H9 (cell line): ENCODE measurements at regions not wholly inside any gene's neighbourhood (a gene's known extent, or its start where the extent isn't known, plus 50 kb on each side); places are given as distances from the start of the nearest gene placed in this dataset.

Experiments used
- DNase-seq: peaks from one replicate; pipeline ENCODE4 v3.0.0-alpha.2; 2017
- H2AFZ ChIP-seq: one replicate; pipeline ENCODE4 v1.6.1; 2013; ENCODE audit warnings: mild to moderate bottlenecking, low read length, control low read depth, moderate library complexity
- H2AK5ac ChIP-seq: 2 replicates; pipeline ENCODE4 v1.6.1; 2013; ENCODE audit warnings: low read length, control low read depth, mixed read lengths; ENCODE audit not compliant: insufficient read length
- H2BK120ac ChIP-seq: one replicate; pipeline ENCODE4 v1.6.1; 2013; ENCODE audit warnings: low read depth, mild to moderate bottlenecking, low read length, control low read depth, inconsistent platforms; ENCODE audit not compliant: poor library complexity, severe bottlenecking
- H2BK12ac ChIP-seq: 2 replicates; pipeline ENCODE4 v1.6.1; 2013; ENCODE audit warnings: low read length, control low read depth, mixed read lengths, low read depth; ENCODE audit not compliant: insufficient read length
- H2BK15ac ChIP-seq: 2 replicates; pipeline ENCODE4 v1.6.1; 2013; ENCODE audit warnings: low read depth, low read length, control low read depth
- H2BK20ac ChIP-seq: one replicate; pipeline ENCODE4 v1.6.1; 2013; ENCODE audit warnings: low read depth, mild to moderate bottlenecking, low read length, control low read depth, inconsistent platforms; ENCODE audit not compliant: poor library complexity, severe bottlenecking
- H2BK5ac ChIP-seq: 2 replicates; pipeline ENCODE4 v1.6.1; 2013; ENCODE audit warnings: low read length, control low read depth, mixed read lengths; ENCODE audit not compliant: insufficient read length
- H3K14ac ChIP-seq: 2 replicates; pipeline ENCODE4 v1.6.1; 2013; ENCODE audit warnings: low read length, control low read depth; ENCODE audit not compliant: insufficient read depth
- H3K18ac ChIP-seq: 2 replicates; pipeline ENCODE4 v1.6.1; 2013; ENCODE audit warnings: low read depth, mild to moderate bottlenecking, mixed read lengths, low read length, control low read depth; ENCODE audit not compliant: insufficient read length
- H3K23ac ChIP-seq: 2 replicates; pipeline ENCODE4 v1.6.1; 2013; ENCODE audit warnings: low read length, control low read depth, mixed read lengths, low read depth; ENCODE audit not compliant: insufficient read length
- H3K23me2 ChIP-seq: 2 replicates; pipeline ENCODE4 v1.6.1; 2013; ENCODE audit warnings: low read depth, mild to moderate bottlenecking, mixed read lengths, low read length, control low read depth; ENCODE audit not compliant: insufficient read length, poor library complexity, severe bottlenecking
- H3K27ac ChIP-seq: 2 replicates; pipeline ENCODE4 v1.5.1; 2013; ENCODE audit warnings: low read length, control low read depth, mixed read lengths, low read depth; ENCODE audit not compliant: insufficient read length
- H3K27me3 ChIP-seq: 2 replicates; pipeline ENCODE4 v1.6.1; 2013; ENCODE audit warnings: low read length, control low read depth, inconsistent platforms; ENCODE audit not compliant: insufficient read depth
- H3K4ac ChIP-seq: 2 replicates; pipeline ENCODE4 v1.6.1; 2013; ENCODE audit warnings: low read depth, mild to moderate bottlenecking, control low read depth, inconsistent platforms, low read length, moderate library complexity
- H3K4me1 ChIP-seq: 2 replicates; pipeline ENCODE4 v1.6.1; 2013; ENCODE audit warnings: low read length, control low read depth, inconsistent platforms; ENCODE audit not compliant: insufficient read depth
- H3K4me2 ChIP-seq: 2 replicates; pipeline ENCODE4 v1.6.1; 2013; ENCODE audit warnings: low read length, control low read depth, mixed read lengths; ENCODE audit not compliant: insufficient read length, insufficient read depth
- H3K56ac ChIP-seq: 2 replicates; pipeline ENCODE4 v1.6.1; 2013; ENCODE audit warnings: low read depth, mild to moderate bottlenecking, mixed read lengths, low read length, control low read depth; ENCODE audit not compliant: insufficient read length
- H3K79me1 ChIP-seq: 2 replicates; pipeline ENCODE4 v1.6.1; 2013; ENCODE audit warnings: low read depth, mild to moderate bottlenecking, moderate library complexity, low read length, control low read depth, inconsistent platforms; ENCODE audit not compliant: insufficient read depth, poor library complexity, severe bottlenecking
- H3K79me2 ChIP-seq: 2 replicates; pipeline ENCODE4 v1.6.1; 2013; ENCODE audit warnings: low read length, control low read depth, inconsistent platforms; ENCODE audit not compliant: insufficient read depth
- H3K9ac ChIP-seq: 2 replicates; pipeline ENCODE4 v1.6.1; 2013; ENCODE audit warnings: low read length, control low read depth, mixed read lengths; ENCODE audit not compliant: insufficient read length; ENCODE audit errors: extremely low read depth
- H3K9me3 ChIP-seq: one replicate; pipeline ENCODE4 v1.6.1; 2013; ENCODE audit warnings: low read depth, low read length, inconsistent platforms; ENCODE audit not compliant: control insufficient read depth
- H3T11ph ChIP-seq: one replicate; pipeline ENCODE4 v1.6.1; 2013; ENCODE audit warnings: mild to moderate bottlenecking, low read length, control low read depth, inconsistent platforms
- H4K20me1 ChIP-seq: one replicate; pipeline ENCODE4 v1.6.1; 2013; ENCODE audit not compliant: control insufficient read depth, insufficient read length, insufficient read depth
- H4K5ac ChIP-seq: 2 replicates; pipeline ENCODE4 v1.6.1; 2013; ENCODE audit warnings: low read depth, mild to moderate bottlenecking, mixed read lengths, low read length, control low read depth; ENCODE audit not compliant: insufficient read length
- H4K8ac ChIP-seq: replicated peaks from 2 replicates; pipeline ENCODE4 v1.6.1; 2013; ENCODE audit warnings: low read length, control low read depth, mixed read lengths, low read depth; ENCODE audit not compliant: insufficient read length
- H4K91ac ChIP-seq: 2 replicates; pipeline ENCODE4 v1.6.1; 2013; ENCODE audit warnings: low read depth, mild to moderate bottlenecking, moderate library complexity, mixed read lengths, low read length, control low read depth; ENCODE audit not compliant: insufficient read length
- H3K27ac Mint-ChIP-seq, 3 experiments: 2 replicates in 2 of 3; 3 replicates in 1 of 3; pipeline ENCODE4 v1.8.0; 2020 to 2021; ENCODE audit warnings: mixed read lengths in 3 of 3, mild to moderate bottlenecking in 1 of 3, moderate library complexity in 1 of 3
- H3K27me3 Mint-ChIP-seq: 2 replicates; pipeline ENCODE4 v1.8.0; 2021; ENCODE audit warnings: low read depth, mild to moderate bottlenecking, moderate library complexity, mixed read lengths
- H3K36me3 Mint-ChIP-seq, 3 experiments: 2 replicates in 2 of 3; 3 replicates in 1 of 3; pipeline ENCODE4 v1.8.0; 2020 to 2021; ENCODE audit warnings: low read depth in 3 of 3, mixed read lengths in 3 of 3; ENCODE audit not compliant: insufficient read depth in 1 of 3
- H3K4me1 Mint-ChIP-seq, 2 experiments: 2 replicates each; pipeline ENCODE4 v1.8.0; 2020; ENCODE audit warnings: mixed read lengths in 2 of 2
- H3K4me3 Mint-ChIP-seq, 2 experiments: 2 replicates in 1 of 2; 3 replicates in 1 of 2; pipeline ENCODE4 v1.8.0; 2020 to 2021; ENCODE audit warnings: mild to moderate bottlenecking in 2 of 2, mixed read lengths in 2 of 2, moderate library complexity in 1 of 2
- H3K9me3 Mint-ChIP-seq, 2 experiments: 2 replicates in 1 of 2; 3 replicates in 1 of 2; pipeline ENCODE4 v1.8.0; 2020; ENCODE audit warnings: mild to moderate bottlenecking in 2 of 2, mixed read lengths in 2 of 2, moderate library complexity in 1 of 2
- CTCF ChIP-seq: fragments of 200-600 bp; sonication (generic); conservative IDR thresholded peaks from 3 replicates; pipeline ENCODE4 v1.8.0; 2021; ENCODE audit warnings: antibody characterized with exemption, mild to moderate bottlenecking

- Mint-ChIP-seq H3K27me3 (peaks cover 3% of the 10 kb centered on the region; the same call in 1 of the 2 replicates), H3K4me3 (no peak overlapping the region), H3K4me1 (peaks cover 2 to 5% of the 10 kb centered on the region in 2 experiments; a peak in 2 of 4 replicates), H3K27ac (no peak overlapping the region), H3K36me3 (no peaks in the 10 kb centered on the region; a peak in 1 of 7 replicates), H3K9me3 (peaks cover under 1 to 8% of the 10 kb centered on the region in 2 experiments; a peak in 4 of 5 replicates)
- H2AFZ ChIP-seq: no peak overlapping the region
- no peak overlapping the region for H2BK120ac ChIP-seq
- H2BK5ac ChIP-seq: no peak overlapping the region
- no peak overlapping the region for H4K5ac ChIP-seq
- H3K9ac ChIP-seq: no peak overlapping the region
- DNase-seq: no peak
- H3K18ac ChIP-seq: no peak overlapping the region
- no peak overlapping the region for H4K8ac ChIP-seq
- no peak overlapping the region for H3K23ac ChIP-seq
- H3K56ac ChIP-seq: no peak overlapping the region
- no peak overlapping the region for H2AK5ac ChIP-seq
- no peaks in the 10 kb centered on the region for H3K27me3 ChIP-seq
- H3K4me1 ChIP-seq: no peaks in the 10 kb centered on the region
- H3K4me2 ChIP-seq: no peak overlapping the region
- H3K9me3 ChIP-seq: peaks cover 4% of the 10 kb centered on the region
- H3K23me2 ChIP-seq: no peaks in the 10 kb centered on the region
- H3K79me1 ChIP-seq: no peaks in the 10 kb centered on the region
- H3T11ph ChIP-seq: no peak overlapping the region
- no peak overlapping the region for H2BK20ac ChIP-seq
- H3K4ac ChIP-seq: no peak overlapping the region
- H3K27ac ChIP-seq: no peak overlapping the region
- no peaks in the 10 kb centered on the region for H3K79me2 ChIP-seq
- H2BK15ac ChIP-seq: no peak overlapping the region
- no peak overlapping the region for H2BK12ac ChIP-seq
- TF ChIP-seq CTCF: no peak
- no peaks in the 10 kb centered on the region for H4K20me1 ChIP-seq
- H3K14ac ChIP-seq: no peak overlapping the region
- H4K91ac ChIP-seq: no peak overlapping the region
Measured at GRCh38 chr5:61231813-61232212, 69.5 kb upstream of the SMIM15 start.
